Duodenal mucosa (tissue), 2 donors: ENCODE measurements at regions not wholly inside any gene's neighbourhood (a gene's known extent, or its start where the extent isn't known, plus 50 kb on each side); places are given as distances from the start of the nearest gene placed in this dataset.

Source experiments
- H3K27ac ChIP-seq: one replicate; pipeline ENCODE4 v1.7.0; 2013; ENCODE audit warnings: low read depth, low read length
- H3K27me3 ChIP-seq, 2 donors: one replicate each; pipeline ENCODE4 v1.7.0; 2013; ENCODE audit warnings: low read length in 2 of 2, control low read depth in 1 of 2; ENCODE audit not compliant: insufficient read depth in 2 of 2, control insufficient read depth in 1 of 2
- H3K36me3 ChIP-seq, 2 donors: one replicate each; pipeline ENCODE4 v1.7.0; 2013; ENCODE audit warnings: low read length in 2 of 2, control low read depth in 1 of 2; ENCODE audit not compliant: insufficient read depth in 2 of 2, control insufficient read depth in 1 of 2
- H3K4me1 ChIP-seq, 2 donors: one replicate each; pipeline ENCODE4 v1.7.0; 2013; ENCODE audit warnings: low read length in 2 of 2, control low read depth in 1 of 2; ENCODE audit not compliant: insufficient read depth in 2 of 2, control insufficient read depth in 1 of 2
- H3K4me3 ChIP-seq, 2 donors: one replicate each; pipeline ENCODE4 v1.7.0; 2013; ENCODE audit warnings: low read length in 2 of 2, low read depth in 1 of 2
- H3K9ac ChIP-seq, 2 donors: one replicate each; pipeline ENCODE4 v1.7.0; 2013; ENCODE audit warnings: low read length in 2 of 2, low read depth in 1 of 2
- H3K9me3 ChIP-seq, 2 donors: one replicate each; pipeline ENCODE4 v1.7.0; 2013; ENCODE audit warnings: low read length in 2 of 2, control low read depth in 1 of 2; ENCODE audit not compliant: control insufficient read depth in 1 of 2

GRCh38 chr7:52481571-52481970 lies 553.9 kb upstream of the POM121L12 start:
- Histone ChIP-seq H3K4me3 (no peak overlapping the region), H3K9ac (no peak overlapping the region), H3K4me1 (no peaks in the 10 kb centered on the region), H3K27ac (no peak overlapping the region), H3K9me3 (no peaks in the 10 kb centered on the region), H3K27me3 (no peaks in the 10 kb centered on the region), H3K36me3 (no peaks in the 10 kb centered on the region)

- Histone ChIP-seq H3K4me3 (no peak overlapping the region), H3K4me1 (no peaks in the 10 kb centered on the region), H3K27me3 (no peaks in the 10 kb centered on the region)
Measured at GRCh38 chr7:52479990-52480389, 555.4 kb upstream of the POM121L12 start.

GRCh38 chr7:52475001-52475582 lies 560.3 kb upstream of the POM121L12 start:
- Histone ChIP-seq H3K9ac (no peak overlapping the region), H3K9me3 (no peaks in the 10 kb centered on the region), H3K4me1 (no peaks in the 10 kb centered on the region), H3K4me3 (no peak overlapping the region), H3K27ac (no peak overlapping the region), H3K27me3 (no peaks in the 10 kb centered on the region), H3K36me3 (no peaks in the 10 kb centered on the region)

More at GRCh38 chr7:52479990-52480389, 555.4 kb upstream of the POM121L12 start:
- Histone ChIP-seq H3K9ac (no peak overlapping the region), H3K9me3 (no peaks in the 10 kb centered on the region), H3K27ac (no peak overlapping the region), H3K36me3 (no peaks in the 10 kb centered on the region)

GRCh38 chr7:52473756-52474155 lies 561.7 kb upstream of the POM121L12 start:
- Histone ChIP-seq H3K27ac (no peak overlapping the region), H3K9ac (no peak overlapping the region), H3K4me3 (no peak overlapping the region), H3K36me3 (no peaks in the 10 kb centered on the region), H3K27me3 (no peaks in the 10 kb centered on the region), H3K4me1 (no peaks in the 10 kb centered on the region), H3K9me3 (no peaks in the 10 kb centered on the region)

- H3K4me3 ChIP-seq, result no peak overlapping the region
- no peaks in the 10 kb centered on the region for H3K4me1 ChIP-seq
- no peaks in the 10 kb centered on the region for H3K9me3 ChIP-seq
- H3K27ac ChIP-seq, result no peak overlapping the region
- H3K9ac ChIP-seq, result no peak overlapping the region
- no peaks in the 10 kb centered on the region for H3K27me3 ChIP-seq
- no peaks in the 10 kb centered on the region for H3K36me3 ChIP-seq
Measured at GRCh38 chr7:52472006-52472620, 563.3 kb upstream of the POM121L12 start.

- no peak overlapping the region for H3K9ac ChIP-seq
- no peak overlapping the region for H3K27ac ChIP-seq
- no peaks in the 10 kb centered on the region for H3K36me3 ChIP-seq
- no peaks in the 10 kb centered on the region for H3K9me3 ChIP-seq
- no peaks in the 10 kb centered on the region for H3K27me3 ChIP-seq
- H3K4me3 ChIP-seq, result no peak overlapping the region
- H3K4me1 ChIP-seq, result no peaks in the 10 kb centered on the region
Measured at GRCh38 chr7:52465216-52465615, 570.2 kb upstream of the POM121L12 start.

GRCh38 chr7:52463341-52463740 lies 572.1 kb upstream of the POM121L12 start:
- H3K4me3 ChIP-seq, result no peak overlapping the region
- H3K9me3 ChIP-seq, result no peaks in the 10 kb centered on the region
- no peaks in the 10 kb centered on the region for H3K27me3 ChIP-seq
- H3K27ac ChIP-seq, result no peak overlapping the region
- H3K9ac ChIP-seq, result no peak overlapping the region
- no peaks in the 10 kb centered on the region for H3K4me1 ChIP-seq
- no peaks in the 10 kb centered on the region for H3K36me3 ChIP-seq

GRCh38 chr7:52462474-52462873 lies 573.0 kb upstream of the POM121L12 start:
- Histone ChIP-seq H3K9ac (no peak overlapping the region), H3K9me3 (no peaks in the 10 kb centered on the region), H3K27ac (no peak overlapping the region), H3K36me3 (no peaks in the 10 kb centered on the region), H3K4me3 (no peak overlapping the region), H3K4me1 (no peaks in the 10 kb centered on the region), H3K27me3 (no peaks in the 10 kb centered on the region)

GRCh38 chr7:52455571-52455970 lies 579.9 kb upstream of the POM121L12 start:
- H3K27me3 ChIP-seq, result no peaks in the 10 kb centered on the region
- H3K27ac ChIP-seq, result no peak overlapping the region
- H3K9ac ChIP-seq, result no peak overlapping the region
- no peaks in the 10 kb centered on the region for H3K4me1 ChIP-seq
- H3K4me3 ChIP-seq, result no peak overlapping the region
- no peaks in the 10 kb centered on the region for H3K36me3 ChIP-seq
- no peaks in the 10 kb centered on the region for H3K9me3 ChIP-seq

GRCh38 chr7:52450816-52451215 lies 584.6 kb upstream of the POM121L12 start:
- Histone ChIP-seq H3K27me3 (no peaks in the 10 kb centered on the region), H3K9ac (no peak overlapping the region), H3K4me1 (no peaks in the 10 kb centered on the region), H3K27ac (no peak overlapping the region), H3K4me3 (no peak overlapping the region), H3K36me3 (no peaks in the 10 kb centered on the region), H3K9me3 (no peaks in the 10 kb centered on the region)
